GM21360 (cell line): ENCODE measurements at regions not wholly inside any gene's neighbourhood (a gene's known extent, or its start where the extent isn't known, plus 50 kb on each side); places are given as distances from the start of the nearest gene placed in this dataset.
"Not testable (repeated sequence)": the region's sequence is repeated elsewhere in the genome, so short reads cannot be mapped to it uniquely, and the experiment has no call there.

Experiments
- ATAC-seq: cut with Tn5 transposase; IDR thresholded peaks from one replicate; pipeline ENCODE4 v1.9.1; 2021; ENCODE audit warnings: mild to moderate bottlenecking, moderate library complexity; ENCODE audit not compliant: unreplicated experiment

DNA sequence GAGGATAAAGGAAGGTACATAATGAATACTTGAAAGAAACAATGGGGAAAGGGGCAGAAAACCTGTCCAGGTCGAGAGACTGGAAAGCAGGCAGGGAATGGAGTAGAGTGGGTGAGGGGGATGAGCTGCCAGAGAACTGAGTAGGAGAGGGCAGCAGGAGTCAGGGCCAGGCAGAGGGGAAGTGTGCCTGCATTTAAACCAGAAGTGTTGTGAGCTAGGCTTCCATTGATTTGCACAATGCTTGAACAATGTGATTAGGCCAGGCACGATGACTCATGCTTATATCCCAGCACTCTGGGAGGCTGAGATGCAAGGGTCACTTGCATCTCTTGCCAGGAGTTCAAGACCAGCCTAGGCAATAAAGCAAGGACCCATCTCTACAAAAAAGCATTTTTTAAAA, 332.6 kb downstream of the ANAPC1 start:
- not testable (repeated sequence) for ATAC-seq

DNA sequence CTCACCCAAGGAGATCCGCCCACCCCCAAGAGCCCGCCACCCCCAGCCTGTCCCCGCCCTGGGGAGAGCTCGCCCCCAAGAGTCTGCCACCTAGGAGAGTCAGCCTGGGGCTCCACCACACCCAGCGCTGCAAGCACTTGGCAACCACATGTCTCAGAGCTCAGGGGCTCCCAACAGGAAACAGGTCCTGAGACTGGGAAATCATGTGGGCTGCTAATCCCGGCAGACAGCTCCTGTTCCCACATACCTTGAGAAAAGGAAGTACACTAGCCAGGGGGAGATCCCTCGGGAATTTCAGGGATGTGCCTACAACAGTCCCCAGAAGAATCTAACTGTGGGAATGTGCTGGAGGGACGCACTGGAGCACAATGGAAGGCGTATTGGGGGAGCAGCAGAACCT, 331.4 kb downstream of the ANAPC1 start:
- ATAC-seq, result not testable (repeated sequence)

DNA sequence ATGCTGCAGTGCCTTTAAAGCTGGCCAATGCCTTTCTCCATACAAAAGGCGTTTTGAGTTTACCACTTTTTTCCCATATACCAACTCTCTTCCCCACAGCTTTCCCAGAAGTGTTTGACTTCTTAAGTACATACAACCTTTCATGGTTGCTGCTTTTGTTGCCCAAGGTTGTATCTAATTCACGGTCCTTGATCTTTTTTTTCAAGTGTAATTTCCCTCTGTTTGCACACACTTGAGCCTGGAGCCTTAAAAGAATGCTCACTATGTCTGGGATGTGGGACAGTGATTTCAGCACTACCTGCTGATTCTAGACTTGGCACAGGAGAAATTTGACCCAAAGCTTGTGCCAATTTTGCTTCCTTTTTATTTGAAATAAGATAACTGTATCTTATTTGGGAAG, 324.7 kb downstream of the ANAPC1 start:
- ATAC-seq, result not testable (repeated sequence)

DNA sequence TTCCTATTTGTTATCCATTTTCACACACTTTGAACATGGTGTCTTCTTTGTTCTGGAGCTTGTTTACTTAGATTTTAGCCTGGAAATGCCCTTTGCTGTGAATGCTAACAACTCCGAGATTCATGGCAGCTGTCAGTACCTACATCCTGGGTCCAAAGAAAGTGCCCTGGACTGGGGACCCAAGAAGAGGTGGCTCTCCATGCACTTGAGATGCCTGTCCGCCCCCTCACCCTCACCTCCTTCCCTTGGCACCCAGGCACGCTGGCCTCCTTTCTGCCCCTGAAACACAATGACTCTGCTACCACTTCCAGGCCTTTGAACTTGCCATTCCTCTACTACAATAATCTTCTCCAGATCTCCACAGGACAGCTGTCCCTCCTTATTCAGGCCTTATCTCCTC, 324.2 kb downstream of the ANAPC1 start:
- not testable (repeated sequence) for ATAC-seq

DNA sequence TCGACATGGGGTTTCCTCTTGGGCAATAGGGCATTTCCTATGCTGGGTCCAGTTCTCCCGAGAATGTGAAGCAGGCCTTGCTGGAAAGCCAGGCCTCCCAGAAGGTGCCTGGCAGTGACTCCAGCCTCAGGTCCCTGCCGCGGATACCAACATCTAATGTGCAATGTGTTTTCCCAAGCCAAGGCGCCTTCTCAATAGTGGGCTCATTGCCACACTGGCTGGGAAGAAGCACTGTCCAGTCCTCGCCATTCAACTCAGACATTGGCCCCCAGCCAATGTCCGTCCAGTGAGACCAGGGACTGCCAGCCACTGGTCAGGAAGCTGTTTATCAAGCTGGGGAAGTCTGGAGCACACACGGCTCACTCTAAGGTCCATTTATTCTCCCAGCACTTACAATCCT, 317.9 kb downstream of the ANAPC1 start:
- ATAC-seq, result not testable (repeated sequence)

DNA sequence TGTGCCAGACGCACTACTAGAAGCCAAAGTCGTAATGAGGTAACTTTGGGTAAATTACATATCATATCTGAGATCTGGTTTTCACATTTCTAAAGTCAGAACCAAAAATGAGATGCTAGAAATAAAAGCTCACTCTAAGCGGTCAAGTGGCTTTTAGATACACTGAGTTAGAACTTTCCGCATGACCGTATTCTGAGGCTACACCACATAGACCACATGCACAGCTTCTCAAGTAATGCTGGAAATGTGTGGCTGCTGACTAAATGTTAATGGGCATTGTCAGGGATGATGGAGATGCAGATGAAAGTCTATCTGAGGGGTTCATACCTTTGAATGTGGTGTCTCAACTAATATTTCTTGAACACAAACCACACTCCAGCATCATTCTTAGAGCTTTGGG, 316.8 kb downstream of the ANAPC1 start:
- ATAC-seq, result not testable (repeated sequence)

DNA sequence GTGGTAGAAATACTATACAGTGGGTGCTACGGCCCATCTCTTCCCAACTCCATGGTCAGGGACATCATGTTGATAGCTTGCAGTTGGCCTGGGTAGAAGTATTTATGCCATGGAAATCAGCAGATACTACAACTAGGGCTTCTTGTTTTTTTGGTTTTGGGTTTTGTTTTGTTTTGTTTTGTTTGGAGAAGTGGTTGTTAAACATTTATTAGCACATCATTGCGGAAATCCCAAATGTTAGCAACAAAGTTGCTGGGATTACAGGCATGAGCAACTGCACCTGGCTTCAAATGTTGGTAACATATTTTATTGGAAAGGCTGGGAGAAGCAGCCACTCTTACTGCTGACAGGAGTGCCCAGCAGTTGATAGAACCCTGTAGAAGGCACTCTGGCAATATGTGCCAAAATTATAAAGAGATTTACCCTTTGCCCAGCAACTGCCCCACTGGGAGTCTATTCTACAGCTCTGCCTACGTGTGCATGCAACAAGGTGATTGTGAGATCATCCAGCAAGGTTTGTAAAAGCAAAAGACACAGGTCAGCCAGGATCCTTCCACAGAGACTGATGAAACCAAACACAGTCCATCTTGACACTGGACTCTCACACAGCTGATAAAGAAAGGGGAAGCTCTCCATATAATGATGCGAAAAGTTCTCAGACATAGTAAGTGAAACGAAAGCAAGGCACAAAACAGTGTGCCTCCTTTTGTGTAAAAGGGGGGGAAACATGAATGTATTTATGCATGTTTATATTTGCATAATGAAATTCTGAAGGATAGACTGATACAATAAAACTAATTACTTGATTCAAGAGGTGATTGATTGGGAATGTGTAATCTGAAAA, 314.4 kb downstream of the ANAPC1 start:
- ATAC-seq, result not testable (repeated sequence)

DNA sequence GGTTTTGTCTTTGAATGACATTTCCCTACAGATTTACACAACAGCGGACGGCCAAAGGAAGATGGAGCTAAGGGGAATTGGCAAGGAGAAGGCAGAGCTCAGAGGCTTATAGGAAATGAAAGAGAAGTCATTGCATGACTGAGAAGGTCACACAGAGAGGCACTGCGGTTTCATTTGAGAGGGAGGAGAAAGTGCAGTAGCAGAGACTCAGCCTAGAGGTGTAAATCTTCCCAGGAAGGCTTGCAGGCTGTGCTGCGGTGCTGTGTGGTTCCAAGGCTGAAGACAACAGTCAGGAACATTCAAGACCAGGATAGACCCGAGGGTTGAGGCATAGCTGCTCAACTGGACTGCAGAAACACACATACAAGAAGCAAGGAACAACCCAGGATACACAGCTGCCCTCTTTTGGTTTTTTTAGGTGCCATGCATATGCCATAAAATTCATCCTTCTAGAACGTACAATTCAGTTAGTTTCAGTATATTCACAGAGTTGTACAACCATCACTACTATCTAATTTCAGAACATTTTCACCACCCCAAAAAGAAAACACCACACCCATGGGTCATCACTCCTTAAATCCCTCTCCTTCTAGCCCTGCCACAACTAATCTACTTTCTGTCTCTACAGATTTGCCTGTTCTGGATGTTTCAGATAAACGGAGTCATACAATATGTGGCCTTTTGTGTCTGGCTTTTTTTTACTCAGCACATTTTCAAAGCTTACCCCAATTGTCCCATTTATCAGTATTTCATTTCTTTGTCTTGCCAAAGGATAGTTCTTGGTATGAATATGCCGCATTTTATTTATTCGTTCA, 313.5 kb downstream of the ANAPC1 start:
- ATAC-seq, result peak; percentile 55

DNA sequence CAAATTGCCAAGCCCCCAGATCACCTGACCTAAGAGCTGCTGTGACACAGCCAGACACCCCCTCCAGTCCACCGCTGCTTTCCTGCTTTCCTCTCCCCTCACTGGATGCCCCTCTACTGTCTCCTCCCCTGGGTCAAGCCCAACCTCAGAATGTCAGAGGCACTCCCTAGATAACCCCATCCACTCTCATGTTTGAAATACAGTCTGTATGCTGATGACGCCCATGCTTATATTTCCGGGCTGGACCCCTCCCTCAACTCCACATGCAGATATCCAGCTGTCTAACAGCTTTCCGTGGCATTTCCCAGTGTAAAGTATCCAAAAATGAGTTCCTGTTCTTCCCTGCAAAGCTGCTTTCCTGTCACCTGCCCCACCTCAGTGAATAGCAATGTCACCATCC, 309.2 kb downstream of the ANAPC1 start:
- ATAC-seq, result not testable (repeated sequence)

DNA sequence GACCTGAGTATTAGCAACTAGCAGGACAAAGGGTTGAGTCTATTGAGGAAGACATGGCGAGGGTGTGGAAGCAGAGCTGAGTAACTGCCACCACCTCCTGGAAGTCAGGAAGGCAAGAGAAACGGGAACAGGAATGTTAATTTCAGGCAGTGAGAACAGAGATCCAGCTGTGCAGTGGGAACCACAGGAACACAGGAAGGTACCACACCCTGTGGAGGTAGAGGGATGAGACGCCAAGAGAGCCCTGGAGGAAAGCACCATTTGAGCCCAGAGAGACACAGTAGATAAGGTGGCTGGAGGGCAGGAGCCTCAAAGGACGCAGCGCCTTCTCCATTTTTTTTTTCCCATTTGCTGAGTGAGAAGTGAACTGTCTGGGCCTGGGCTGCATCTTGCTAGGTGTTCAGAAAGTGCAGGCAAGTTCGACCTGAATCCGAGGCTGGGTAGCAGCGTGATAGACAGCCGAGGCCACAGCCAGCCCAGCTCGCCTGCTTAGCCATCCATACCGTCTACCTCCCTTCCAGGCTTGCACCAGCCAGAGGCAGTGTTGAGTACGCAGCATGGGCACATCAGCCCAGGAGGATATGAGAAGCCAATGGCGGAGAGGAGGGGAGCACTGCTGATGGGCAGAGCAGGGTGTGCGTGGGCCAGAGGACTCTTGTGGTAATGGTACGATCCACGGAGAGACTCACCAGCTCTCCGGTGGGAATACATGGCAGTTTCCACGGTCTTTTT, 306.7 kb downstream of the ANAPC1 start:
- not testable (repeated sequence) for ATAC-seq

DNA sequence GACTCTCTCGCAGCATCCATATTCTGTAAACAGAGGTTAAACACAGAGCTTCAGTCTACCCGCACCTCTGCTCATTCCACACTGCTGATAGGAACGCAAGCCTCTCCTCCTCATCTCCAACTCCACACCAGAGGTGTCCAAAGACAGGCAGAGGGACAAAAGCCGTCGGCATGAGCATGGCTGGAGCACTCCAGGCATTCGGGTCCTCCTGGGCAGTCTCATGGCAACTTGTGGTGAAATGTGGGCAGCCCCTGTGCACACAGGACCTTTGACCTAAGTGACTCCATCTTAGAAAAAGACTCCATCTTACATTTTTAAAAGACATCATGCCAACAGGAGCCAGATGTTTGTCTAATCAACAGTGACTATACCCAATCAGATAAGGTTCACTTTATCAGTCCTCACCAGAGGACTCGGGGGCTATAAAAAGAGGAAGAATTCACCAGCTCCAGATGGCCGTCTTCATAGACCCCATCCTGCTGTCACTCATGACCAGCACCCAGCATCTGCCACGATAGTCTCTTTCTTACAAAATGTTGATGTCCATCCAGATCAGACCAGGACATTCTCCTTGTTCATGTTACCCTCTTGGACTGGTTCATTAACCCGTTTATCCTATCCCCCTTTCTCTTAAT, 304.4 kb downstream of the ANAPC1 start:
- ATAC-seq, result not testable (repeated sequence)

DNA sequence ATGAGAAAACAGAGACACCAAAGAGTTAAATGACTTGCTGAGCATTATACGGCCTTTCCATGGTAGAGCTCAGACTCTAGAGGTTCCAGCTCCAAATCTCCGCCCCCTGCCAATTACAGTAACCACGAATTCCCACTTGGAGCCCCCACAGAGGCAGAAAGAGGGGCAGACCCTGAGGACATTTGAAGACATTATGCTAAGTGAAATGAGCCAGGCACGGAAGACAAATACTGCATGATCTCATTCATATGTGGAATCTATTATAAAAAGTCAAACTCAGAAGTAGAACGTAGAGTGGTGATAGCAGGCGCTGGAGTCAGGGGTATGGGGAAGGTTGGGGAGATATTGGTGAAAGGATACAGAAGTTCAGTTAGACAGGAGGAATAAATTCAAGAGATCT, 303.4 kb downstream of the ANAPC1 start:
- not testable (repeated sequence) for ATAC-seq

DNA sequence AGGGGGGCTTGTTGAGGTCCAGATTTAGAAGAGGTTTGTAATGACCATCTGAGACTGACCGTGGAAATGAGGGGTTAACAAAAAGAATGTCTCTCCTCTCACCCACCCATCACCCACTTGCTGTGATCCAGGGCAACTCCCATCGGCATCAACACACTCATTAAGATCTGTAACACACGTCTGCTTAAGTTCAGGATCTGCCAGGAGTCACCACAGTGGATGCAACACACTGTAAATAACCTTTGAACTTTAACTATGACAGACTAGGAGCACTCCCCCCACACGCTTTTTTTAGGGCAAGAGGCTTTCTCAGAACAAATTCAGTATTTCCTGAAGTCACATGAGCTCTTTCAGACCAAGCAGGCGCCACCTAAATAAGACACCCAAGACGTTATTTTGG, 301.9 kb downstream of the ANAPC1 start:
- ATAC-seq, result not testable (repeated sequence)

DNA sequence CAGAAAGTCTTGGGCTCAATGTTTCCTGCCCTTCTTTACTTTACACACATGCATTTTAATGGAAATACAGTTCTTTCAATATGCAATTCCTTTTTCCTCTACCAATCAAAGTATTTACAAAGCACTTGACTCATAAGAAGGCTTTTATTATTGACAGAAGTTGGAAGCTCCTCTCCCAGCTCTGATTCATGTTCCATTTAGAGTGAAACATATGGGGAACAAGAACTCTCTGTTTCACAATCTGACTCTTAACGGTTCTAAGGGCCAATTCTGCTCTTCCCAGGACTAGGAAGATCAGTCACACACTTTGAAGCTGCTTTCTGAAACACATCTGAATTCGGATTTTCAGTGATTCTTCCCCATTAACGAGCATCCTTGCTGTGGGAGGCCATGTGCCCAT, 300.5 kb downstream of the ANAPC1 start:
- ATAC-seq, result not testable (repeated sequence)

DNA sequence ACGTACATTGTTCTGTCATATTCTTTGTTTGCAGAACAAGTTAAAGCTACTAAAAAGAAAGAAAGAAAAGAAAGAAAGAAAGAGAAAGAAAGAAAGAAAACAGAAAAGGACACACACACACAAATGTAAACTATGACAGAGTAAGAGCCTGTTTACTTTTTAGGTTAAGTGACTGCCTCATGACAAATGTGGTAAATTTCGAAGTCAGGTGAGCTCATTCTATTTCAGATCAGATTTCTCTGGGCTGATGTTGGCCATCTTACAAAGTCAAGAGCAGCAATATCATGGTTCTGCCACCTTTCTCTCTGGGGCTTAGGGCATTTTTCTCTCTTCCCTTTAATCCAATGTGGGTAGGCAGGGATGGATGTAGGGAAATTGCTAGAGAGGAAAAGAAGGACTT, 299.5 kb downstream of the ANAPC1 start:
- not testable (repeated sequence) for ATAC-seq

DNA sequence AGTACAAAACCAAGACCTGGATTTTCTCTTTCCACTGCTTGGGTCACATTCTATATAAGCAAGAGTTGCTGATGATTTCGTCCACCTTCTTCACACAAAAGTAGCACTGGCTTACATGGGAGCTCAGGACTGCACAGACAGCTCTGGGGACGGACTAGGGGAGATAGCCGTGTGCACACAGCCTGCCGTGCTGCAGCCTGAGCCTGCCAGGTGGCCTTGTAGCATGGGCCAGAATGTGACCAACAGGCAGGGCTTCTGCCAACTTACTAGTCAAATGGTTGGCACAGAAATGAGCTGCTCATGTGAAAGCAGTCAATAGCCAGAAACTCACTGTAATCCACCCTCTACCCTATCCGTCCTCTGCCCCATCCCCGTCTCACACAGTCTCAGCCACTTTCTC, 299.0 kb downstream of the ANAPC1 start:
- not testable (repeated sequence) for ATAC-seq

DNA sequence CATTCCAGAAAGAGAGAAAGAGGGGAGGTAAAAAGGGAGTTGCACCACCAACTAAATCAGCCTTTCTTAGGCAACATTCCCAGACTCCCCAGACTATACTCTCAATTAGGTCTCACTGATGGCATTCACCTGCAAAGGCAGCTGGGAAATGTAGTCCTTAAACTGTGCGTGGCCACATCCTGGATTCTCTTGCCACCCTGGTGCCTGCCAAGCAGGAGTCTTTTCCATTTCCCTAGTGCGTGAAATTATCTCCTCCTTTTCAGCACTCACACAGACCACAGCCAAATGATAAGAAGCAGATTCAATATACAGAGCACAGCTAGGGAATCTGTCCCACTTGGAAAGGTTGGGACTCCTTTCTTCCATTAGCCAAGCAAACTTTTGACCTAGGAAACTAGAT, 298.0 kb downstream of the ANAPC1 start:
- not testable (repeated sequence) for ATAC-seq

DNA sequence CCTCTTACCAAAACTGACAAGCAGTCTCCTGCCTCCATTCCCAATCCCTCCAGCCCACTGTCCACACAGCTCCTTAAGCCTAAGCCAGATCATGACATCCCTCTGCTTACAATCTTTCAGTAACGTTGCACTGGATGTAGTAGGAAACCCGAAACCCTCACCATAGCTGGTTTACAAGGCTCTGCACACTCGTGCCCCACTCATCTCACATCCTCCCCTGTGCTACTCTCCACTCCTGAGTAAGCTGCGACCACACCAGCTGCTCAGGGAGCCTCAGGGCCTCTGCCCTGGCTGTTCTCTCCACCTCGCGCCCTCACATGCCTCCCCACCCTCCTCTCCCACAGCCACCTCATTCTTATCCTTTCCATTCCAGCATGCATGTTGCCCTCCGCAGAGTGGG, 288.9 kb downstream of the ANAPC1 start:
- not testable (repeated sequence) for ATAC-seq

DNA sequence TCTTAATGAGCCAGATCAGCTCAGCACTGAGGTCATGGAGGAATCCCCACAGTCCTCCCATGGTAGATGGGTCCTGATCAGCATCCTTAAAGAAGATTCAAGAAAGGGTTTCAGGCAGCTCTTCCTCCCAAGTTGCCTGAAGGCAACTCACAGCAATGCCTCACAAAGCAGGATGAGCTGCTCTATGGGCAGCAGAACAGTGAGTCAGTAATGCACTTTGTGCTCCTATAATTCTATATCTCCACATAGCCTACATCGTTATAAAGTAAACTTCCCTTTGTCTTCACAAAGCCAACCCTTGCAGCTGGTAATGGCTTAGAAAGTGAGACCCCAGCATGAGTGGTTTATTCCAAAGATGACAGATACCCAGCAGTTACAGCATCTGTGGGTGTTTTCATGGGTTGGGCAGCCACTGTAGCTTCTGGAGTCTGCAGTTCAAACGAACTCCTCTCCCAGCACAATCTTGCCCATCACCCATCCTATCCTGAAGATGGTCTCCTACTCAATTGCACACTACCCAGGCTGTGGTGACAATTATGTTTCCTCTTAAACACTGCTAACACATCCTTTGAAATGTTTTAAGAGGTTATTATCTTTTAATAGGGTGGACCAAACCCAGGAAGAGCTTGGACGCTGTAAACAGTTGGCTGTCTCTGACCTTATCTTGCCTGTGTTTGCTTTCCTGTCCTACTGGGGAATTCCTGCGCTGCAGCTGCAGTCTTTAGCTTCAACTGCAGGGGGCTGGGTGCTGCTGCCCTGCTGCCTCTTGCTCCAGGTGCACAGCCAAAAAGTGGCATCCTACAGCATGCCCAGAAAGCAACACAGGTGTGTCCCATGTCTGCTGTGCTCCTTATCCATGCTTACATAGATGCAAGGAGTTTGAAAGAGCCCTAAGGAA, 286.9 kb downstream of the ANAPC1 start:
- ATAC-seq, result not testable (repeated sequence)

DNA sequence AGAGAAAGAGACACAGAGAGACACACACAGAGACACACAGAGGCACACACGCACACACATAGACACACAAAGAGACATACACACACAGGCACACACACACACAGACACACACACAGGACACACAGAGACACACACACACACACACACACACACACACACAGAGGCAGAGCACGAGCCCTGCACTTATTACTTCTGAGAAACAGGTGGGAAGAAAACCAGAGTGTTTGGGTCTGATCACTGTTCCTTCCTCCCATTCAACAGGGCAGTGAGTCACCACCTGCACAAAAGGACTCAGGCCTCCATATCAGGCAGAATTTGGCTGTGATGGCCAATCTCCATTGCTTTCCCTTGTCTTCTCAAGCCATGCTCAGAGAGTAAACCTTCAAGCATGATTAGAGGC, 285.0 kb downstream of the ANAPC1 start:
- ATAC-seq, result not testable (repeated sequence)
